Keratinocyte (primary cell): ENCODE measurements at regions not wholly inside any gene's neighbourhood (a gene's known extent, or its start where the extent isn't known, plus 50 kb on each side); places are given as distances from the start of the nearest gene placed in this dataset.

Source experiments
- CTCF ChIP-seq, 3 experiments: IDR thresholded peaks in 1 of 3; conservative IDR thresholded peaks in 1 of 3; optimal IDR thresholded peaks in 1 of 3; 2 replicates in 2 of 3; 3 replicates in 1 of 3; pipeline versions ENCODE3 to v1.5.1; 2011; ENCODE audit warnings: low read length in 3 of 3, mild to moderate bottlenecking in 3 of 3, moderate library complexity in 2 of 3, control low read depth in 1 of 3, inconsistent platforms in 1 of 3; ENCODE audit not compliant: insufficient read depth in 2 of 3; ENCODE audit errors: extremely low read depth in 1 of 3
- EZH2 ChIP-seq: IDR thresholded peaks from one replicate; pipeline ENCODE4 v1.6.1; 2012; ENCODE audit warnings: inconsistent platforms, mild to moderate bottlenecking, low read length, moderate library complexity

GRCh38 chr12:128033473-128033872 is 233.5 kb upstream of the TMEM132C start:
- TF ChIP-seq EZH2 (no peak), CTCF (optimal IDR thresholded peaks at IDR 0.05 in 1 of 3, IDR thresholded peaks at IDR 0.05 in 1 of 3, conservative IDR thresholded peaks at IDR 0.05 in 1 of 3; ENCODE audit: extremely low read depth in 1 of 3, insufficient read depth in 2 of 3, low read length in 3 of 3) (no peak)
